Stimulated activated CD4-positive, alpha-beta T cell treated with anti-CD3 and anti-CD28 coated beads, Interleukin-4, amount 100 ng/mL, for 48 hours (primary cell): ENCODE measurements at regions not wholly inside any gene's neighbourhood (a gene's known extent, or its start where the extent isn't known, plus 50 kb on each side); places are given as distances from the start of the nearest gene placed in this dataset.

Experiments used
- DNase-seq, 2 donors: peaks; one replicate each; pipeline ENCODE4 v3.0.0-alpha.2; 2020; ENCODE audit warnings: low read depth in 2 of 2

DNA sequence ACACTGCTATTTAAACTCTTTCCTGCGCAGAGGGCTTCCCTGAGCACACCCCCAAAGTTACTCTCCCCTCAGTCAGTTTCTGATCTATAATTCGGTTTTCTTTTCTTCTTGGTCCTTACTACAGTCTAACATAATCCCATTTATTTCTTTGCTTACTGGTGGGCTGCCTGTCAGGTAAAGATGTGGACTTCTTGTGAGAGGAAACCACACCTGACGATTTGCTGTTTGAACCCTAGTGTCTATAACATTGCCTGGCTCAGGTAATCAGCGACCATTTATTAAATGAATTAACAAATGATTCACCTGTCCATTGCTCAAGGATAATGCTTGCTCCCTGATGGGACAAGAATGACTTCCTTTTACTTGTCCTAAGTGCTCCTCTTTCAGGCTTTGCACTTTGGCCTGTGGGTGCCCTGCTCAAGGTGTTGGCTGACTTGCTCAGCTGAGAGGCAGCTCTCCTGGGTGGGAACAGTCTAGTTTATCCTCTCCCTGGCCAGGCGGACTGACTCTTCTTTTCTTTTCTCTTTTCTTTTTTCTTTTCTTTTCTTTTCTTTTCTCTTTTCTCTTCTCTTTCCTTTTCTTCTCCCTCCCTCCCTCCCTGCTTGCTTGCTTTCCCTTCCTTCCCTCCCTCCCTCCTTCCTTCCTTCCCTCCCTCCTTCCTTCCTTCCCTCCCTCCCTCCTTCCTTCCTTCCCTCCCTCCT is 233.1 kb downstream of the BCAS1 start:
- no peak for DNase-seq

DNA sequence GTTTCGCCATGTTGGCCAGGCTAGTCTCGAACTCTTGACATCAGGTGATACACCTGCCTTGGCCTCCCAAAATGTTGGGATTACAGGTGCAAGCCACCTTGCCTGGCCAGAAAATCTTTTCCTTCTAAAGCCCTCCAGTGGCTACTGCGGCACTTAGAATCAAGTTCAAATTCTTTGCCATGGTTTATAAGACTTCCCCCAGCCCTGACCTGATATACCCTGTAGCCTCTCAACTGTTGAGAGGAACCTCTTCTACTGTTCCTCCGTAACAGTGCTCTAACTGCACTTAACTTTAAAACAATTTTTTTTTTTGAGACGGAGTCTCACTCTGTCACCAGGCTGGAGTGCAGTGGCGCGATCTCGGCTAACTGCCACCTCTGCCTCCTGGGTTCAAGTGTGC is 235.6 kb downstream of the BCAS1 start:
- no peak for DNase-seq

DNA sequence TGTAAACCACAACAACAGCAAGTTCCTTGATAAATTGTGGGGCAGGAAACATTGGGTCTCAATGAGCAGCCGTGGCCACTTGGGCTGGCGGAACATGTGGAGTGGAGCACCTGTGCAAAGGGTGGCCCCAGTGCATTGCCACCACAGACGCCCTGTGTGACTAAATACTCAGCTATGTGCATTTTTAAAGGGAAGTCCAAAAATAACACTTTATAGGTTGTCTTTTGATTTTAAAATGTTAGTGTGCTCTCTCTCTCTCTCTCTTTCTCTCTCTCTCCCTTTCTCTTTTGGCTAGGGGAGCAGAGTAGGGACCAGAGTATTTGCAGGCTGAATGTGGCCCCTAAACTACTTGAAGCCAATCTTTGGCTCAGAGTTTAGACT is 236.3 kb downstream of the BCAS1 start:
- DNase-seq = no peak

DNA sequence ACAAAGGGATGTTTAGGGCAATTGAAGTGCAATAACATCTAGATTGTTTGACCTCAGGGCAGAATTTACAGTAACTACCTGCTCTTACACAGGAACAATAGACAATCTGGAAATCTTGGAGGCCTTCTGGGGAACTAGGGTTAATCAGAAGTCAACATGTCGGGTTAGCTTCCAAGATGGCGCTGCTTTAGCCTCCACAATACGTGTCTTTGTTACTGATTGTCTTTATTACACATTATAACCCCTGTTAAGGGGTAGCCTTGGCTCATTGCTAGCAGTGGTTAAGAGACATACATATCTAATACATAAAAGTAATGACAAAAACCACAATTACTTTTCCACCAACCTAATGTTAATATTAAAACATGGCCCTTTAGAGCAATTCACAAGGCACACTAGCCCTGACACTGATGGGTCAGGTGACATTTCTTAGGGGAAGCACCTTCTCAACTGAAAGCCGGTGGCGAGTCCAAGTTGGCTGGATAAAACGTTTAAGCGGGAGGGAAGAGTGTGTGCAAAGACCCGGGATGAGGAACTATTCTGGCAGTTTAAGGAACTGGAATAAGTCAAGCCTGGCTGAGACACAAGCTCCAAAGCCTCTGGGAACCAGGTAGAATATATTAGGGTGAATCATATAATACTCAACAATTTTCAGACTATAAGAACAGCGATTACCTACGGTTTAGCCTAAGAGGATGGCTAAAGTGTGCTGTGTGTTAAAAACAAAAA is 236.9 kb downstream of the BCAS1 start:
- no peak for DNase-seq

DNA sequence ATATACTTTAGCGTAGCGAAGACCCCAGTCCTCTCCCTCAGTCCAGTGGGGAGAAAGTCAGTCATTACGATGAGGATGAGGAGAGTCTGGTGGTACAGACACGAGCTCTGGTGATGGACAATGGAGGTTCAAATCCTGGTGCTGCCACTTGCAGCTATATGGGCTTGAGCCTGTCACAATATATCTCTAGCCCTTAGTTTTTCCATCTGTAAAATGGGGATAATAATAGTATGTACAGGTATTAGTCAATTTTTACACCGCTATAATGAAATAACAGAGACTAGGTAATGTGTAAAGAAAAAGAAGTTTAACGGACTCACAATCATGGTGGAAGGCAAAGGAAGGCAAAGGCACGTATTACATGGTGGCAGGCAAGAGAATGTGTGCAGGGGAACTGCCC is 237.9 kb downstream of the BCAS1 start:
- no peak for DNase-seq

DNA sequence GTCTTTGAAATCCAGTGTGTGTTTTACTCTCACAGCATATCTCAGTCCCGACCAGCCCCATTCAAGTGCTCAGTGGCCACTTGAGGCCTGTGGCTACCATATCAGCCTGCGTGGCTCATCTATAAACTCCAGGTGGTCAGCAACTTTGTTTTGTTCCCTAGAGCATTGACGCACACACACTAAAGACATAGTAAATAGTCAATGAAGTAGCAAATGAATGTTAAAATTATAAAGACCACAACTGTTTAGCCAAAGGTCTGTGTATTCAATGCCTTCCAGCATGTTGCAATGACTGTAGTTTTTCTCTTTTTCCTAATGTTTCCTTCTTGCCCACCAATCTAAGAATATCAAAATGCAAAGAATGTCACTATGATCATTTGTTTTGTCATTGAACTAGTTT is 238.2 kb upstream of the ZNF217 start:
- DNase-seq = no peak

DNA sequence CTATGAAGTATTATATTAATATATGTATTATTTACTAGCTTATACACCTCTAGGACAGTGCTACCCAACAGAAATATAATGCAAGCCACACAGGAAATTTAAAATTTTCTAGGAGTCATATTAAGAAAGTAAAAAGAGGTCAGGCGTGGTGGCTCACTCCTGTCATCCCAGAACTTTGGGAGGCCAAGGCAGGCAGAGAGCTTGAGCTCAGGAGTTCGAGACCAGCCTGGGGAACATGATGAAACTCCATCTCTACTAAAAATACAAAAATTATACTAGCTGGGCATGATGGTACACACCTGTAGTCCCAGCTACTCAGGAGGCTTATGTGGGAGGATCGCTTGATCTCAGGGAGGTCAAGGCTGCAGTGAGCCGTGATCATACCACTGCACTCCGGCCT is 237.6 kb upstream of the ZNF217 start:
- no peak for DNase-seq

DNA sequence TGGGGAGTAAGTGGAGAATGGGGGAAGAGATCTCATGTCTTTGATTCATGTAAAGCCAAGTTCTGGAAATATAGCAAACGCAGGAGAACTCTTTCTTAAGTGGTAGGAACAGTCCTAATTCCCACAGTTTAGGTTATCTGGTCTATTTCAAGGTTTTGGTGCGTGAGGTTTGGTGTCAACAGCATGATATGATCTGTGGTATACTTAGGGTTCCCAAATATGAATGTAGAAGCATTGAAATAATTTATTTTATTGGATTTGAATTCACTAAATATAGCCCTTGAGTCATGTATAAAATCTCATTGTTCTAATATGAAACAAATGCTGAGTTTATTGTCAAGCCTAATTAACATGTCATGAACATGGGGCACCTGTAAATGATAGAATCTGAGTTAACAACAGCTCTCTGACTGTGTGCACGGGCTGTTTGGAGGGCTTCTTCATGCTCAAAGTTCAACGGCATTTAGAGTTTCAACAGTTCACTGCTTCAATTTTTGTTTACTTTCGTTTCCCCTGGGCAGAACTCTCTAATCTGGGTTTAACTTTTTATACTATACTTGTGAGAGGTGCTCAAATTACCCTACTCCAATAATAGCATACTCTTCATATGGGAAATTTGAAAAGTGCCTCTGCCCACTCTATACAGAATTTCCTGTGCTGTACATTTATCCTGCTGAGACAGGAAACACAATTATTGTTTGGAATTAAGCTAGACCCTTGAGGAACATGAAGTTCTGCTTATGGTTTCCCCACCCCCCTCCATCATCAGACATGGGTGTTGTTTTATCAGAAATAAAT is 236.3 kb upstream of the ZNF217 start:
- no peak for DNase-seq

DNA sequence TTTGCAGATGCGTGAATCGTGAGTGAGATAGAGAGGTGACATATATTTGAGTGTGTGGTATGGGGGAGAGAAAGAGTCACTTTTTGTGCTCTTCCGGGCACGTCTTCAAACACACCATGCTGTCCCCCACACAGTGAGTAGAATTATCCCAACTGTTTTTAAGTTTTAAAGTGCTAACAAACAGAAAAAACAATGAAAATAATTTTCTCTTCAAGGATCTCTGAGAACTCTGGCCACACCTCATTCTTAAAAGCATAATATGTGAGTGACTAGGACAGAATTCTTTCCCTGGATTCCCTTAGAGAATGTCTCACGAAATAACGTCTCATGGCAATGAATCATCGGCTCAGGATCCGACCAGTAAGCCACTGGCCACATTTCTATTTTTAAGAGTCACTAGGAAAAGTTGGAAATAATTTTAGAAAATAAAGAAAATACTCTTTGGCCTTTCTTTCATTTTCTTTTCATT is 235.7 kb upstream of the ZNF217 start:
- no peak for DNase-seq

DNA sequence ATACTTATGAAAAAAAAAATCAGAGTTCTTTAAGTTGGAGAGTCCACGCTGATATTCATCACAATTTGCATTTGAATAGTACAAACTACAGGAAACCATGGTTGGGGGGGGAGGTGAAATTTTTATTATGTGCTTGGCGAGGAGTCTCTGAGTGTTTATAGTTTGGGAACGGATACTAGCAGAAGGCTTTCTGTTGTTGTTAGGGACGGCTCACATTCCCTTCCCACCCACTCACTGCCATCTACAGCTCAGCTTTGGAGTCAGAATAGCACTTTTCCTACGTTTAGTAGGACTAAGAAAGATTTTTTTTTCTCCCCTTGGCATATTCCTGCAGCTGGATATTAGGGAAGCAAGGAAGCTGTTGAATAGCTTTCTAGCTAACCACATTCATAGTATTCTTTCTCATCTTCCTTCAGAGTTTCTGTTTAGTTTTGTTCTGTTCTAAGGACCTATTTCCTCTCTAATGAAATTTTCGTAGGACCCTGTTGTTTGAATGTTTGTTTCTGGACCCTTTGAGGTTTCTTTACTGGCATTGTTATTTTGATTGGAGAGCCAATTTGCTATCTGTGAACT is 235.1 kb upstream of the ZNF217 start:
- no peak for DNase-seq

DNA sequence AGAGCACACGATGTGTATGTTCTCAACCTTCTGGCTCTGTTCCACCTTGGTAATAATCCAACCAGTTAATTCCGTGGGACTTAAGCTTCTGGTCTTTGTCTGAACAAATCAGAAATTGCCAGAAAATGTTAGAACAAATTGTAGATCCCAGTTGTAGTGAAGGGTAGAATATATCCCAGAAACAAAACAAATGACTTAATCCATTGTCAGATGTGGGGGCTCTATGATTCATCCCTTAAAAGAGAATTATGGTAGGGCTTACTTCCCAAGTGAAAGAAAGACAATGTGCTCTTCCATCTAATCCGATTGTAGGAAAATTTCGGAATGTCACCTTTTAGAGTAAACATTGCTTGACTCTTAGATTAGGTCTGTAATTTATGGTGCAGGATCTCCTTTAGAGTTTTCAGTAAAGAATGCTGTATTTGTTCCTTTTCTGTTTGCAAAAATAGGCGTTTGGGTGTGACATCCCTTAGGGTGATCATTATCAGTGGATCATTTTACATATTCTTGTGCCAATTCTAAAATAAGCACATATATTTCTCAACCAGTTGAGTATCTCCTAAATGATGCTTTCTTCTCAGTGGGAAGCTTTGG is 234.5 kb upstream of the ZNF217 start:
- DNase-seq = no peak

DNA sequence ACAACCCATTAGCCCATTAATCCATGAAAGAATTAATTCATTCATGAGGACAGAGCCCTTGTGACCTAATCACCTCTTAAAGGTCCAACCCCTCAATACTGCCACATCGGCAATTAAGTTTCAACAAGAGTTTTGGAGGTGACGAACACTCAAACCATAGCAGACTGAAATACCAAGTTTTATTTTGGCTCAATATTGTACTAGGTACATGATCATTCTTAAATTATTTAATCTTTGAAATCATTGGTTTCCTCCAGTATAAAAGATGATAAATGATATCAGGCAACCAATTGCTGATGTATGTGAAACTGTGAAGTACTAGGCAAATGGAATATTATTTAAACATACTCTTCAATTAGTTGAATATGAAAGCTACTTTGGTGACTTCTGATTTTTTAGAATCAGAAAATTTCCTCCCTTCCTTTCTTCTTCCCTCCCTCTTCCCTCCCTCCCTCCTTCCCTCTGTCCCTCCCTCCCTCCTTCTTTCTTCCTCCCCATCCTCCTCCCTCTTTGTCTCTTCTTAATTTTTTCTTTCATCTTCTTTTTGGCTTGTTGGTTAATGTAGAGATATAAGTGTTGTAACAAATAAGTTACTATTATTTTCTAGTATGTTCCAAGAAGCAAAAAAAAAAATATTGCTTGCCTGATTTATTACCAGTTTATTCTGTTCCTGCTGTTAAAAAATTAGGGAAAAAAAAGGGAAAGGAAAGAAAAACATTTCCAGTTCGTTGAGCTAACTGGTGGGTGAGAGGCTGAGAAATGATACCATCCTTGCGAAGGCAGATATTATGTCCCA is 233.9 kb upstream of the ZNF217 start:
- no peak for DNase-seq

DNA sequence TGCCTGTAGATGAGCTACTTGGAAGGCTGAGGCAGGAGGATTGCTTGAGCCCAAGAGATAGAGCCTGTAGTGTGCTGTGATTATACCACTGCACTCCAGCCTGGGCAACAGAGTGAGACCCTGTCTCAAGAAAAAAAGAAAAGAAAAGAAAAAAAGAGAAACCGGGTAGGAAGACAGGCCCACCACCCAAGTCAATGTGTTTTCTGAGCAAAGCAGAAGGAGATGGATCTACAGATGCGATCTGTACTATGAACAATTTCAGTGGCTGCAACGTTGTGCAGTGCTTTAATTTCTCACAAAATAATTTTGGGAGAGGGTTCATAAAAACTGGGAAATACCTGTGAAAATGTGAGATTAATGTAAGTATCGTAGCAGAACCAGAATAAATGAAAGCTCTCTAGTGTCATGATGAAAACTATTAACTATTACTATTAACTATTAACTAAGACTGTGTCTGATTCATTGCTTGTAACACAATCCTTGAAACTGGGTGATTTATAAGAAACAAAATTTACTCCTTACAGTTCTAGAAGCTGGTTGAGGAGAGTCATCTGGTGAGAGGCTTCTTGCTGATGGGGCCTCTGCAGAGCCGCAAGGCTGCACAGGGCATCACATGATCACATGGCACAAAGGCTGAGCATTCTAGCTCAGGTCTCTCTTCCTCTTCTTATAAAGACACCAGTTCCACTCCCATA is 233.1 kb upstream of the ZNF217 start:
- no peak for DNase-seq

DNA sequence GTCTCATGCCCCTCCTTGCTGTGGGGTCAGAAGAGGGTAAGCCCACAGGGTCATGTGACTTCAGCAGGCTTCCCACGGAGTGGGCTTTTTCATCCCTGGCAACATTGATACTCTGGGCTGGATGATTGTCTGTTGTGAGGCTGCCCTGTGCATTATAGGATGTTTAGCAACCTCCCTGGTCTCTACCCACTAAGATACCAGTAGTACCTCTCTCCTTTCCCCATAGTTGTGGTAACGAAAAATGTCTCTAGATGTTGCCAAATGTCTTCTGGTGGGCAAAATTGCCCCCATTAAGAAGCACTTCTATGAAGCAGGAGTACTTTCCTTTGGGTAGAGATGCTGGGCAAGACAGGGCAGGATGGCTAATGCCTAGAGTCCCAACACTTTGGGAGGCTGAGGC is 232.5 kb upstream of the ZNF217 start:
- DNase-seq = no peak

DNA sequence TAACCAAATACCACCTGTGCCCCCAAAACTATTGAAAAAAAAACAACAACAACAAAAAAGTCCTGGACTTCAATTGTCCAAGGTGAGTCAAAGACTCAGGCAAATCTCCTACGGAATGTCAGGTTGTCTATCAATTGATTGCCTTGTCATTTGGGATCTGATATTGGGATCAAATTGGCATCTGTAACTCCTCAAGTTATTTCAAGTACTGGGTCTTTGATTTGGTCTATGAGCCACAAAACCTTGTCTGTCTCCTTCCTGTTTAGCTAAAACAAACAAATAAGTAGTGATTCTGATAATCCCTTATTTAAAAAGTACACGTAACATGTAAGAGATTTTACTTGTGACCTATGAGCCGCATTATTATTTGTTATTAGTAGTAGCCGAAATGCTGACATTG is 231.6 kb upstream of the ZNF217 start:
- no peak for DNase-seq

DNA sequence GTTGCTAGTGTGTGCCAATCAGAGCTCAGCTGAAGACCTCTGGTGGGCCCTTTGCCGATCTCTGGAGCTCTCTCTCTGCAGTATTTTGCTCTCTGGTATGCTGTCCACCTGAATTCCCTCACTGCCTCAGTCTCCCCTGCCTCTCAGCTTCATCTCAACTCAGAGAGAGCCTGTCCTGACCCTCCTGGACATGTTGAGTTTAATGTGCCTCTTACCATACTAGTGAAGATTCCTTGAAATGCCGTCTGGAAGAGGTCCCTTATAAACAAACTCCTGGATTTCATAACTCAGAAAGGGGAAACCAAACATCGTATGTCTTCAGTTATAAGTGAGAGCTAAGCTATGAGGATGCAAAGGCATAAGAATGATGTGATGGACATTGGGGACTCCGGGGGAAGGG is 231.1 kb upstream of the ZNF217 start:
- no peak for DNase-seq

DNA sequence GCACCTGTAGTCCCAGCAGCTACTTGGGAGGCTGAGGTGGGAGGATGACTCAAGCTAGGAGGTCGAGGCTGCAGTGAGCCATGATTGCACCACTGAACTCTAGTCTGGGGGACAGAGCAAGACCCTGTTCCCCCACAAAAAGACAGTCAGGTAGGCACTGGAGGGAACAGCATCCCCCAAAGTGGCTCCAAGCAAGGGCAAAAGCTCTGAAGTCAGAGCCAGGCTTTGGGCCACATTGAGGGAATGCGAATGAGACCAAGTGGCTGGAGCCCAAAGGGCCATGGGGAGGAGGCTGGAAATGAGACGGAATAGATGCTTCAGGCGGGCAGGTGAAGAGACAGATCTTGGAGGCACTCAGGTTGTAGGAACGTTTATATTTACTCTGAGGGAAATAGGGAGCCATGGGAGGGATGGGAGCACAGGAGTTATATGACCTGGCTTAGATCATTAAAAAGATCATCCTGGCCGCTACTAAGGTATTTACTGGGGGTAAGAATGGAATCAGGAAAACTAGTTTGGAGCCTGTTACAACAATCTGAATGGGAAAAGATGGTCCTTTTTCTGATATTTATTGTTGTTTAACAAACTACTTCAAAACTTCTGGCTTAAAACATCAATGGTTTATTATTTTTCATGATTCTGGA is 229.6 kb upstream of the ZNF217 start:
- DNase-seq = no peak

DNA sequence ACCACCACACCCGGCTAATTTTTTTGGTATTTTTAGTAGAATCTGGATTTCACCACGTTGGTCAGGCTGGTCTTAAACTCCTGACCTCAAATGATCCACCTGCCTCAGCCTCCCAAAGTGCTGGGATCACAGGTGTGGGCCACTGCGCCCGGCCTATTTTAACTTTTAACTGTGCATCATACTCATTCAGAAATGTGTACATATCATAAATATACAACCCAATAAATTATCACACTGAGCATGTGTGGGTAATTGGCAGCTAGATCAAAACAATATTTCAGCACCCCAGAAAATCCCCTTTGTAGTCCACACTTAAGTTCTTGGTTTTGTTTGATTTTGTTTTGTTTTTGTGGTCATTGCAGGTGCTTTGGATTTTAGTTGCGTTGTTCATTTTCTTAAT is 228.9 kb upstream of the ZNF217 start:
- no peak for DNase-seq

DNA sequence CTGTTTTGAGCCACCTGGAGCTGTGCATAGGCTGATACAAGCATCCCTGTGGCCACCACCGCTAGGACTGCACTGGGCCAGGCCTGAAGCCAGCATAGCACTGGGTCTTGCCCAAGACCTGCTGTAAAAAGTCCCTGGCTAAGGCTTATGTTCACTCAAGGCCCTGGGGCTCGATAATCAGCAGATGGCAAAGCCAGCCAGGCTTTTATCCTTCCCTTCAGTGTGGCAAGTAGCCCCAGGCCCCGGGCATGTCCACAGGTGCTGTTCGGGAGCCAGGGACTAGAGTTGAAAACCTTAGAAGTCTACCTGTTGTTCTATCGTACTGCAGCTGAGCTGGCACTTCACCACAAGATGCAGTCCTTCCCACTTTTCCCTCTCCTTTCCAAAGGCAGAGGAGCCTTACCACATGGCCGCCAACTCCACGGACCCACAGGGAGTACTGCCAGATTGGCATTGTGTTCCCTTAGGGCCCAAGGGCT is 226.4 kb upstream of the ZNF217 start:
- DNase-seq = no peak
